Duodenal mucosa (tissue), 2 donors: ENCODE measurements at regions not wholly inside any gene's neighbourhood (a gene's known extent, or its start where the extent isn't known, plus 50 kb on each side); places are given as distances from the start of the nearest gene placed in this dataset.

ENCODE experiments used
- H3K27ac ChIP-seq: one replicate; pipeline ENCODE4 v1.7.0; 2013; ENCODE audit warnings: low read depth, low read length
- H3K27me3 ChIP-seq, 2 donors: one replicate each; pipeline ENCODE4 v1.7.0; 2013; ENCODE audit warnings: low read length in 2 of 2, control low read depth in 1 of 2; ENCODE audit not compliant: insufficient read depth in 2 of 2, control insufficient read depth in 1 of 2
- H3K36me3 ChIP-seq, 2 donors: one replicate each; pipeline ENCODE4 v1.7.0; 2013; ENCODE audit warnings: low read length in 2 of 2, control low read depth in 1 of 2; ENCODE audit not compliant: insufficient read depth in 2 of 2, control insufficient read depth in 1 of 2
- H3K4me1 ChIP-seq, 2 donors: one replicate each; pipeline ENCODE4 v1.7.0; 2013; ENCODE audit warnings: low read length in 2 of 2, control low read depth in 1 of 2; ENCODE audit not compliant: insufficient read depth in 2 of 2, control insufficient read depth in 1 of 2
- H3K4me3 ChIP-seq, 2 donors: one replicate each; pipeline ENCODE4 v1.7.0; 2013; ENCODE audit warnings: low read length in 2 of 2, low read depth in 1 of 2
- H3K9ac ChIP-seq, 2 donors: one replicate each; pipeline ENCODE4 v1.7.0; 2013; ENCODE audit warnings: low read length in 2 of 2, low read depth in 1 of 2
- H3K9me3 ChIP-seq, 2 donors: one replicate each; pipeline ENCODE4 v1.7.0; 2013; ENCODE audit warnings: low read length in 2 of 2, control low read depth in 1 of 2; ENCODE audit not compliant: control insufficient read depth in 1 of 2

DNA sequence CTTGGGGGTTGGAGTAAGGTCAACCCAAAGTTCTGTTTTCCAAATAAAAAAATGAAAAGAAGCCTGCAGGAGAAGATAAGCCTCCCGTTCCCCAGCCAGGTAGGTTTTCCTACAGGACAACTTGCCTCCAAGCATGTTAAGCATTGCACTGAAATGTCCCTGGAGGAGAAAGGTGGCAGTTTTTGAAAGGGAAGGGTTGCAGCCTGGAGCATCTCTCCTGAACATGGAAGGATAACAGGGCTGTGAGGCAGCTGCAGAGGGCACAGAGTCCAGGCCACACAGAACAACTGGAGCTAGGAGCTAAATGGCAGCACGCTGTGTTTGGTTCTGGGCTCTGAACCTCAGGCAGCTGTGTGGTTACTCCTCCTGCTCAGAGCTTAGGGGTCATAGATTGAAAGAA is 452.9 kb downstream of the TCERG1L start:
- no peak overlapping the region for H3K27ac ChIP-seq
- peaks cover 16 to 21% of the 10 kb centered on the region in 2 donors for H3K9me3 ChIP-seq
- H3K9ac ChIP-seq = no peak overlapping the region
- H3K27me3 ChIP-seq = no peaks in the 10 kb centered on the region
- no peaks in the 10 kb centered on the region for H3K36me3 ChIP-seq
- no peak overlapping the region for H3K4me3 ChIP-seq
- no peaks in the 10 kb centered on the region for H3K4me1 ChIP-seq

DNA sequence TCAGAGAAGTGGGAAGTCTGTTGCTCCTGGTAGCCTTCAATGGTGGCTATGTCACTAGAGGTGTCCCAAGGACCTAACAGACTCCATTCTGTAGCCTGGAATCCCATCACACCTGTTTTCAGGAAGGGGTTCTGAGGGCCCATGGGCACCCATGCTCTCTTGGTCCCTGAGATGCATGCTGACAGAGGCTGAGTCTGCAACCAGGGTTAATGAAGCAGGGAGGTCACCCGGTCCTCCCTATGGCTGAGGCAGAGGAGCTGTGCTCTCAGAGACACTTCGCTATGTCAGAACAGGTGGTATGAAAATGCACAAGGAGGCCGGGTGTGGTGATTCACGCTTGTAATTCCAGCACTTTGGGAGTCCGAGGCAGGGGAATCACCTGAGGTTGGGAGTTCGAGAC is 452.1 kb downstream of the TCERG1L start:
- Histone ChIP-seq H3K27ac (no peak overlapping the region), H3K9ac (no peak overlapping the region), H3K4me3 (no peak overlapping the region), H3K36me3 (no peaks in the 10 kb centered on the region), H3K27me3 (no peaks in the 10 kb centered on the region), H3K9me3 (peaks cover 9 to 14% of the 10 kb centered on the region in 2 donors), H3K4me1 (no peaks in the 10 kb centered on the region)

GRCh38 chr10:130862122-130862521 is 449.4 kb downstream of the TCERG1L start:
- no peaks in the 10 kb centered on the region for H3K9me3 ChIP-seq
- H3K36me3 ChIP-seq = no peaks in the 10 kb centered on the region
- H3K4me1 ChIP-seq = no peaks in the 10 kb centered on the region
- no peak overlapping the region for H3K9ac ChIP-seq
- H3K27me3 ChIP-seq = no peaks in the 10 kb centered on the region
- H3K27ac ChIP-seq = no peak overlapping the region
- no peak overlapping the region for H3K4me3 ChIP-seq

DNA sequence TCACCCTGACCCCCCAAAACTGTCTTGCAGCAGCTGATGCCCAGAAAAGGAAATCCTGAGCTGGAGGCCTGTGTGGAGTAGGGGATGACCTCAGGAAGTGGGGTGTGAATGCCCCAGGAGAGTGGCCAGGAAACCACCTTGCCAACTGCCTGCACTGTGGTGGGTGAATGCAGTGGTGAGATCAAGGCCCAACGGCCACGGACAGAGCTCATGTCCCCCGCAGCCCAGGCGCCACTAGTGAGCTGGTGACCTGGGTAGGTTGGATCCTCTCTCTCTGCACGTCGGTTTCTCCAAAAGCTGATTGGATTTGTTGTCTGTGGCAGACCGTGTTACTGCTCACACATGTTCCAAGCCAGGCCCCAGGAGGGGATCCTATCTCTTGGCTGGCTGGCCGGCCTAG is 448.9 kb downstream of the TCERG1L start:
- no peak overlapping the region for H3K4me3 ChIP-seq
- no peaks in the 10 kb centered on the region for H3K27me3 ChIP-seq
- no peaks in the 10 kb centered on the region for H3K4me1 ChIP-seq
- no peak overlapping the region for H3K27ac ChIP-seq
- no peak overlapping the region for H3K9ac ChIP-seq
- no peaks in the 10 kb centered on the region for H3K9me3 ChIP-seq
- no peaks in the 10 kb centered on the region for H3K36me3 ChIP-seq

- H3K27ac ChIP-seq = no peak overlapping the region
- H3K27me3 ChIP-seq = no peaks in the 10 kb centered on the region
- no peak overlapping the region for H3K9ac ChIP-seq
- no peaks in the 10 kb centered on the region for H3K36me3 ChIP-seq
- H3K9me3 ChIP-seq = no peaks in the 10 kb centered on the region
- no peak overlapping the region for H3K4me3 ChIP-seq
- no peaks in the 10 kb centered on the region for H3K4me1 ChIP-seq
Measured at GRCh38 chr10:130863044-130863443, 448.5 kb downstream of the TCERG1L start.

- no peaks in the 10 kb centered on the region for H3K9me3 ChIP-seq
- no peaks in the 10 kb centered on the region for H3K27me3 ChIP-seq
- H3K9ac ChIP-seq = no peak overlapping the region
- H3K4me3 ChIP-seq = no peak overlapping the region
- no peaks in the 10 kb centered on the region for H3K4me1 ChIP-seq
- no peak overlapping the region for H3K27ac ChIP-seq
- no peaks in the 10 kb centered on the region for H3K36me3 ChIP-seq
Measured at GRCh38 chr10:130864961-130865818, 446.3 kb downstream of the TCERG1L start.

- Histone ChIP-seq H3K4me1 (no peaks in the 10 kb centered on the region), H3K9ac (no peak overlapping the region), H3K9me3 (no peaks in the 10 kb centered on the region), H3K27ac (no peak overlapping the region), H3K36me3 (no peaks in the 10 kb centered on the region), H3K27me3 (no peaks in the 10 kb centered on the region), H3K4me3 (no peak overlapping the region)
Measured at GRCh38 chr10:130866857-130867256, 444.7 kb downstream of the TCERG1L start.

DNA sequence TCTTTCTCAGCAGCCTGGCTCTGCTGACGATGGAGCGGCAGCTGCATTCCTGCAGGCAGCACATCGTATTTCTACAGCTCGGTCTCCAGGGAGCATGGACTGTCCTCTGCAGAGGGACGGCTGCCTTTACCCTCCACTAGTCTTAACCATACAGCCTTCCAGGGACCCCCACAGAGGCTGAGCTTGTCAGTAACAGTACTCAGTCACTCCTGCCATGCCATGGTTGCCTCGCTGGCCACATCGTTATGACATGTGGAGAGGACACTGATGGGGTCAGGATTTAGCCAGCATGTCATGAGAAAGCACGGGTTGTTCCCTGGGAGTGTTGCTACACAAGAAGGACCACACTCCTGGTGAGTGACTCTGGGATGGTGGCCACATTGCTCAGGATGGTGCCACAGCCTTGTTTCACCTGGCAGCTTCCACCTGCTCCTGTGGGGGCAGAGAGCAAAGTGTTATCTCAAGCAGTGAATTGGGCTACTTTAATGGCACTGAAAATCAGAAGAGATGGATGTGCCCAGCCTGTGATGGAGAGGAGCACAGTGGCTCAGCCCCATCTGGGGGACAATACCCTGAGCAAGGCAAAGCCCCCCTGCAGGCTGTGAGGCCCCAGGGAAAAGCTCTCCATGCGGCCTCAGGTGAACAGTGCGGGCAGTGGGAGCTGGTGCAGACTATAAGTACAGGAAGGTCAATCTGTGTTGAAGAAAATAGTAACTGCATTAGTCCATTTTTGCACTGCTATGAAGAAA is 443.9 kb downstream of the TCERG1L start:
- Histone ChIP-seq H3K4me1 (no peaks in the 10 kb centered on the region), H3K9me3 (no peaks in the 10 kb centered on the region), H3K4me3 (no peak overlapping the region), H3K27me3 (no peaks in the 10 kb centered on the region), H3K27ac (no peak overlapping the region), H3K9ac (no peak overlapping the region), H3K36me3 (no peaks in the 10 kb centered on the region)

- Histone ChIP-seq H3K9ac (no peak overlapping the region), H3K36me3 (no peaks in the 10 kb centered on the region), H3K27me3 (no peaks in the 10 kb centered on the region), H3K4me1 (no peaks in the 10 kb centered on the region), H3K27ac (no peak overlapping the region), H3K4me3 (no peak overlapping the region), H3K9me3 (no peaks in the 10 kb centered on the region)
Measured at GRCh38 chr10:130869179-130869841, 442.2 kb downstream of the TCERG1L start.

DNA sequence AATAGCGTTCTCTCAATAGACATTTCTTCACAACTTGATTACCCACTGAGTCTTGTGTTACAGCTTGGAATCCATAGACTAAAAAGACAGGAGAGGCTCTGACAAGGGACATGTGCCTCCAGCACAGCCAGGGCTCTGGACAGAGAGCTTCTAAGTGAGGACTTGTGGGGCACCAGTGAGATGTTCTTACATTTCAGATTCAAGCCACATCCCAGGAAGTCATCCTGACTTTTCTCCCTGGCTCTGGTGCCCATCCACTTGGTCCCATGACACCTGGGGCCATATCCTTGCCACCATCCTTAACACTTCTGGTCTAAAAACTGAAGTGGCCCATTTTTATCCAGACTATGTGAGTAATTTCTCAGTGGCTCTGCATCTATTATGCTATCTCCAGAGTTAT is 440.1 kb downstream of the TCERG1L start:
- Histone ChIP-seq H3K27me3 (no peaks in the 10 kb centered on the region), H3K9me3 (no peaks in the 10 kb centered on the region), H3K4me3 (no peak overlapping the region), H3K4me1 (no peaks in the 10 kb centered on the region), H3K36me3 (no peaks in the 10 kb centered on the region), H3K27ac (no peak overlapping the region), H3K9ac (no peak overlapping the region)
